Activated CD4-positive, alpha-beta T cell treated with anti-CD3 and anti-CD28 coated beads, Interleukin-2, amount 10 ng/mL, durations not matched to agents 7 days and 5 days (primary cell): ENCODE measurements at regions not wholly inside any gene's neighbourhood (a gene's known extent, or its start where the extent isn't known, plus 50 kb on each side); places are given as distances from the start of the nearest gene placed in this dataset.
"Not testable (repeated sequence)": the region's sequence is repeated elsewhere in the genome, so short reads cannot be mapped to it uniquely, and the experiment has no call there.

Experiments
- CTCF ChIA-PET: fragments of 350-600 bp; sonication (Branson Sonifier 250); formaldehyde crosslinking; loops from one replicate; lab custom pipeline; 2021; ENCODE audit warnings: antibody characterized with exemption; lab: Charles Lee
- POLR2A ChIA-PET: fragments of 350-600 bp; sonication (Branson Sonifier 250); formaldehyde crosslinking; loops from one replicate; lab custom pipeline; 2021; ENCODE audit warnings: antibody characterized with exemption; lab: Charles Lee
- DNase-seq: peaks from one replicate; pipeline ENCODE4 v3.0.0-alpha.2; 2020
- H3K27ac Mint-ChIP-seq: one replicate; pipeline ENCODE4 v1.8.0; 2021; ENCODE audit warnings: mild to moderate bottlenecking, moderate library complexity, mixed read lengths
- H3K27me3 Mint-ChIP-seq: one replicate; pipeline ENCODE4 v1.8.0; 2021; ENCODE audit warnings: mixed read lengths
- H3K36me3 Mint-ChIP-seq: one replicate; pipeline ENCODE4 v1.8.0; 2021; ENCODE audit warnings: low read depth, mixed read lengths
- H3K4me1 Mint-ChIP-seq: one replicate; pipeline ENCODE4 v1.8.0; 2021; ENCODE audit warnings: mixed read lengths
- H3K4me3 Mint-ChIP-seq: one replicate; pipeline ENCODE4 v1.8.0; 2021; ENCODE audit warnings: mild to moderate bottlenecking, moderate library complexity, mixed read lengths
- H3K9me3 Mint-ChIP-seq: one replicate; pipeline ENCODE4 v1.8.0; 2021; ENCODE audit warnings: mixed read lengths

DNA sequence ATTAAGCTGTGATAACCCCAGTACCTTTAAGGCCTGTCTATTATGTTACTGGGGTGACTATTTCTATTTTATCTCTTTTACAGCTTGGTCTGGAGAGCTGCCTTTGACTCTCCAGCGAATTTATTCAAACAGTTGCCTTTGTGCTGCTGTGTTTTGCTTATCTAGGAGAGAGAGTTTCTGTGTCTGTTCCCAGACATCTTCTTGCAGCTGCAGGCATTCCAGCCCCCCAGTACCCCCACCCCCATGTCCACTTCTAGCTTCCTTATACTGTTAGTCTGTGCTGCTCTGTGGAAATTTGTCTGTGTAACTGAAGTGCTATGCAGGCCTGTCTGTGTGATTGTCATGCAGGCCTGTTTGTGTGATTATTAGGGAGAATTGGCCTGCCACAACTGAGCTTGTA lies 713.7 kb upstream of the SEMA6D start:
- Mint-ChIP-seq H3K4me1 (no peaks in the 10 kb centered on the region), H3K27me3 (no peaks in the 10 kb centered on the region), H3K27ac (no peak overlapping the region), H3K9me3 (peaks cover 15% of the 10 kb centered on the region), H3K36me3 (no peaks in the 10 kb centered on the region), H3K4me3 (no peak overlapping the region)
- ChIA-PET CTCF (no interaction called here), POLR2A (no interaction called here)
- no peak for DNase-seq

DNA sequence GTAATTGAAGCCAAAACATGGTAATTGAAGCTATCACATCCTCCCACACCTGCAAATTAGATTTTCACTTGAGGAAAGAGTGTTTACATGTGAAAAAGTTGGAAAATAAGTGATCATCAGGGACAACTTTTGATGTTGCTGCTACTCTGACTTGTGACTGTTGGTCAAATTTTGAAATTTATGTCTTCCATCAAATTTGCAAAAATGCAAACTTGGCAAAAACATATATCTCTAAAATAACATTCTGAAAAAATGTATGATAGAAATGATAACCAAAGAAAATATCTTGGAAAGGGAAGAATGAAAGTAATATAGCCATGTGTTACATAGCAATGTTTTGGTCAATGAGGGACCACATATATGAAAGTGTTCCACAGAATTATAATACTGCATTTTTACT lies 703.9 kb upstream of the SEMA6D start:
- Mint-ChIP-seq H3K27me3 (no peaks in the 10 kb centered on the region), H3K36me3 (no peaks in the 10 kb centered on the region), H3K9me3 (peaks cover 13% of the 10 kb centered on the region), H3K4me3 (no peak overlapping the region), H3K27ac (no peak overlapping the region), H3K4me1 (no peaks in the 10 kb centered on the region)
- POLR2A ChIA-PET = no interaction called here
- no peak for DNase-seq
- CTCF ChIA-PET = no interaction called here

DNA sequence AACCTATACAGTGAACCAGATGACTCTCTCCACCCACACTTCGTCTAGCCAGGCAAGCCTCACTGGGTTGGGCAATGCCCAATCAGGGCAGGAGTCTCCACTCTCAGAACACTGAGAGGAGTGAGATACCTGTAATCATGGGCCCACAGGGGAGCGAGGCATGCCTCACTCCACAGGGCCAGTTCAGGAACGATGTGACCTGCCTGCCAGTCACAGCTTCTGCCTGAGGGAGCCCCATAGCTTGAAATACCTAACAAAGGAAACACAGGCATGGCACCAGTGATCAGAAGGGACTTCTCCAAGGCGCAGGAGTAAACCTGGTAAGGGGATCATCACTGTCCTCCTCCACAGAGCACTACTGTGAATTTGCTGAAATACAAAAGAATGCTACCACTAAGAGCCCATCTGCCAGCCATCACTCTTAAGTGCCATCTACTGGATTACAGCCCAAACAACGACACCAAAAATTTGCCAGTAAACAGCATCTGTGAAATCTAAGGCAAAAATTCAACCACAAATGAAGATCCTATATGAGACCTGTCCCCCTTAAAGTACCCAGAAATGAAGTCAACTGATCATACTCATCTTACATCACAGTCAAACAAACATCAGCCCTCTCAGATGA lies 689.9 kb upstream of the SEMA6D start:
- ChIA-PET CTCF (no interaction called here), POLR2A (no interaction called here)
- H3K36me3 Mint-ChIP-seq = no peaks in the 10 kb centered on the region
- no peaks in the 10 kb centered on the region for H3K4me1 Mint-ChIP-seq
- no peaks in the 10 kb centered on the region for H3K27me3 Mint-ChIP-seq
- H3K9me3 Mint-ChIP-seq = peaks cover 26% of the 10 kb centered on the region
- no peak for DNase-seq
- H3K4me3 Mint-ChIP-seq = no peak overlapping the region
- no peak overlapping the region for H3K27ac Mint-ChIP-seq

DNA sequence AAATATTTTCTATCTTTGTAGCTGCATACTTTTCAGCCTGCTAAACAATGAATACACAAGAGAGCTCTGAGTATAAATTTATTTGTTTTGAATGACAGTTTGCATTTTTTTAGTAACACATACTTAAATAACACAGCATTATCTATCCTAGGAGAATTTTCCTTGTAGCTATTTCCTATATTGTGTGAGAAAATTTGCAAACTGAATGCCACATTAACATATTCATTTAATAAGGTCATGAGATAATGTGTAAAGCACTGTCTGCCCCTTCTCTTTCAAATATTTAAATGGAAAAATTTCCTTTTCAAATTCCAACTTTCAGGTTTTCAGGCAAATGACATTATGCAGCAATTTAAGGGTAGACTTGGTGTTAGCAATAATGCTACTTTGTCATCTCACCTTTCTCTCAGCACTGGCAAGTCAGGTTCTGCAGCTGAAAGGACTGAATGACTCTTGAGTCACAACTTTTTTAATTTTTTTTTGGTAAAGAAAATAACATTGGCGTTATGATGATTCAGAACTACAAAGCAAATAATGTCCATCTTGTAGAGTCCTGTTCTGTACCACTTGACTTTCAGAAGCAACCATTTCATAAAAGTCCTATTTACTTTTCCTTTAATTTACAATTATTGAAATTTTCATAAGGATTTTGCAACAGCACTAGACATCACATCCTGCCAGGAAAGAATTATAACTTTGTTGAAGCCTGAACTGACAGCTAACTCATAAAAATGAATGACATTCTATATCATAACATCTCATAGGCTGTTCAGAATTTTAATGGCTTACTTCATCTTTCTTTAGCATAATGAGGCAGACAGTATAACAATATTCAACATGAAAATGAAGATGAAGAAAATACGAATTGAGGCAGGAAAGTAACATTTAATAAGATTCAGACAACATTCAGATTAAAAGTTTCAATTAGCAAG lies 681.6 kb upstream of the SEMA6D start:
- no peak for DNase-seq
- H3K27ac Mint-ChIP-seq = no peak overlapping the region
- CTCF ChIA-PET = no interaction called here
- POLR2A ChIA-PET = no interaction called here
- H3K4me3 Mint-ChIP-seq = no peak overlapping the region
- H3K27me3 Mint-ChIP-seq = no peaks in the 10 kb centered on the region
- peaks cover 5% of the 10 kb centered on the region for H3K9me3 Mint-ChIP-seq
- H3K36me3 Mint-ChIP-seq = no peaks in the 10 kb centered on the region
- H3K4me1 Mint-ChIP-seq = no peaks in the 10 kb centered on the region

DNA sequence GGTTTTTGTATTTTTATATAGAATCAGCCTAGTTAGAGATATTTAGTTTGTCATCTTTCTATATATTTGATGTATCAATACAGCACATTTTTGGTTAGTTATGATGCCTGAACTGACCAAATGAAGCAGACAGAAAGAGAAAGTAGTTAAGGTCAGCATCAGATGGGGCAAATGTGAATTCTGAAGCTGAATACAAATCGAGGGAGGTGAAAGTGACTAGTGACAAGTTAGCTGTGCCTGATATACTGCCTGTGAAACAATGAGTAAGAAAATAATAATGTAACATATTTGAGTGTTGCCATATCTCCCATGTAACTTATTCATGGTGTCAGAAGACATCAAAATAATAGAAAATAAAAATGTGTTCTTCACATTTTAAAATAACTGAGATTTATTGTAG lies 680.3 kb upstream of the SEMA6D start:
- no peaks in the 10 kb centered on the region for H3K27me3 Mint-ChIP-seq
- no peak overlapping the region for H3K4me3 Mint-ChIP-seq

DNA sequence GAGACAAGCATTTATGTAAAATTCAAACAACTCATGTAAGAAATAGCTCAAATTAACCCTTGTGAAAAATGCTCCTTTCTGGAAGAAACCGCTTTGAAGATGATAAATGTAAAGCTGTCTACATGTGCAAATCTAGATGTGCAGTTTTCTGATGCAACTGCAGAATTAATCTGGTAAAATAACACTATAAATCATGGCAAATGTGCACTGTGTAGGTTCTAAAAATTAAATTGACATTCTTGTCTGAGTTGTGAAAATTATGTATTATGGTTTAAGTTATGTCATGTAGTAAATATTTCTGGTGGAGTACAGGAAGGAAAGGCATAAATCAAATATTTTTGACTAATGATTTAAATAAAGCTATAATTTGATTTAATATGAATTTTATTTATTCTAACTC lies 678.1 kb upstream of the SEMA6D start:
- no peak for DNase-seq
- POLR2A ChIA-PET = no interaction called here
- H3K27me3 Mint-ChIP-seq = no peaks in the 10 kb centered on the region
- H3K27ac Mint-ChIP-seq = no peak overlapping the region
- CTCF ChIA-PET = no interaction called here
- H3K36me3 Mint-ChIP-seq = no peaks in the 10 kb centered on the region
- no peaks in the 10 kb centered on the region for H3K4me1 Mint-ChIP-seq
- no peaks in the 10 kb centered on the region for H3K9me3 Mint-ChIP-seq
- no peak overlapping the region for H3K4me3 Mint-ChIP-seq

More for the DNA sequence above, 680.3 kb upstream of the SEMA6D start:
- Mint-ChIP-seq H3K36me3 (no peaks in the 10 kb centered on the region), H3K9me3 (peaks cover 5% of the 10 kb centered on the region), H3K4me1 (no peaks in the 10 kb centered on the region), H3K27ac (no peak overlapping the region)
- CTCF ChIA-PET = no interaction called here
- POLR2A ChIA-PET = no interaction called here
- no peak for DNase-seq

DNA sequence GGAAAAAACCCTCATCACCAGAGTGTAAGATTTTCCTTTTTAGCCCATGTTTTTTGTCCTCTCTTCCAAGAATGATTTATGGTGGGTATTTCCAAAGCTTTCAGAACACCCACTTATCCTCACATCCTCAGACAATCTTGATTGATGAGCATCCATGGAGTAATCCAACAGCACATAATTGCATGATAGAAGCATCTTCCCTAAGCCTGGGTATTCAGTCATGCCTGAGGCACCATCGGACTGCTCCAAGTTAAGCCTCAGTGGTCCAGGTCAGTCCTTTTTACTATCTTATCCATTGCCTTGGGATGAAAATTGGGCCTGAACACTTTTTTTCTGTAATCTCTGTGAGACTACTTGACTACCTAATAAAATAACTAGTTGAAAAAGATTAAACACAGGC lies 676.0 kb upstream of the SEMA6D start:
- Mint-ChIP-seq H3K27ac (no peak overlapping the region), H3K4me1 (no peaks in the 10 kb centered on the region), H3K36me3 (no peaks in the 10 kb centered on the region), H3K27me3 (no peaks in the 10 kb centered on the region), H3K4me3 (no peak overlapping the region), H3K9me3 (peaks cover 5% of the 10 kb centered on the region)
- POLR2A ChIA-PET = no interaction called here
- CTCF ChIA-PET = no interaction called here
- no peak for DNase-seq

DNA sequence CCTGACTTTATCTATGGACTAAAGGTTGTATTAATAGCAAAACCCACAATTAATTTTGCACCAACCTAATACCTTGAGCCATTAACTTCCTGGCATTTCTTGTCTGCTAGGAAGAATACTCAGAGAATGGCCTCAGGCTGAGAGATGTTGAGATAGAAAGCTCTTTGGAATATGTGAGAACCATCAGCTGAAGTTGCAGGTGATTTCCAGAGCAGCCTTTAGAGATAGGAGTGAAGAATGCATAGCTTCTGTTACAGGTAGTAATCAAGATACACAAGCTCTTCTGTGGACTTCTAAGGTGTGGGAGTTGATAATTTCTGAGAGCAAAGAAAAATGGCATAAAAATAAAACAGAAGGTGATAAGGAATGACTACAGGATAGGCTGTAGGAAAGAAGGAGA lies 669.3 kb upstream of the SEMA6D start:
- H3K27ac Mint-ChIP-seq, H3K36me3 Mint-ChIP-seq, H3K4me1 Mint-ChIP-seq, DNase-seq, CTCF ChIA-PET, H3K9me3 Mint-ChIP-seq, H3K4me3 Mint-ChIP-seq, H3K27me3 Mint-ChIP-seq, POLR2A ChIA-PET: not testable (repeated sequence)

DNA sequence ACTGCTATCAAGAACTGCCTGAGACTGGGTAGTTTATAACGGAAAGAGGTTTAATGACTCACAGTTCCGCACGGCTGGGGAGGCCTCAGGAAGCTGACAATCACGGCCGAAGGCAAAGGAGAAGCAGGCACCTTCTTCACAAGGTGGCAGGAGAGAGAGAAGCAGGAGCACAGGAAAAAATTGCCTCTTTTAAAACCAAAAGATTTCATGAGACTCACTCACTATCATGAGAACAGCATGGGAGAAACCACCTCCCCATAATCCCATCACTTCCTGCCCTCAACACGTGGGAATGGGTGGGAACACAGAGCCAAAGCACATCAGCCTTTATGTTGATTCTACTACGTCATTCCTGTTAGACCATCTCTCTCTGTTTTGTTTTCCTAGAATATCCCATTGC lies 650.9 kb upstream of the SEMA6D start:
- Mint-ChIP-seq H3K27ac (no peak overlapping the region), H3K36me3 (no peaks in the 10 kb centered on the region), H3K4me3 (no peak overlapping the region), H3K4me1 (no peaks in the 10 kb centered on the region), H3K9me3 (no peaks in the 10 kb centered on the region), H3K27me3 (no peaks in the 10 kb centered on the region)
- no peak for DNase-seq
- CTCF ChIA-PET = no interaction called here
- POLR2A ChIA-PET = no interaction called here

DNA sequence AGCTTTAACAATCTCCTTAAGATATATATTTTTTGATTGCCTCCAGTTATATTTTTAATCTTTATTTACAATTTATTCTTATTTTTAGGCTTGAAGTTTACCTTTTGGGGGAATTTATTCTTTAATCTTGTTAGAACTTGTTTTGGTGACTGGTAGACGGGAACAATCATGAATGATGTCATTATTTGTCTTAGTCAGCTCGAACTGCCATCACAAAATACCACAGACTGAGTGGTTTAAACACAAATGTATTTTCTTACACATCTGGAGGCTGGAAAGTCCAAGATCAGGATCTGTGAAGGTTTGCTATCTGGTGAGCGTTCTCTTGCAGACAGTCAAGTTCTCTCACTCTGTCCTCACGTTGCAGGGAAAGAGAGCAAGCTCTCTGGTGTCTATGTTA lies 639.5 kb upstream of the SEMA6D start:
- POLR2A ChIA-PET, CTCF ChIA-PET, H3K9me3 Mint-ChIP-seq, H3K4me1 Mint-ChIP-seq, H3K4me3 Mint-ChIP-seq, H3K27ac Mint-ChIP-seq, H3K36me3 Mint-ChIP-seq, H3K27me3 Mint-ChIP-seq, DNase-seq: not testable (repeated sequence)

DNA sequence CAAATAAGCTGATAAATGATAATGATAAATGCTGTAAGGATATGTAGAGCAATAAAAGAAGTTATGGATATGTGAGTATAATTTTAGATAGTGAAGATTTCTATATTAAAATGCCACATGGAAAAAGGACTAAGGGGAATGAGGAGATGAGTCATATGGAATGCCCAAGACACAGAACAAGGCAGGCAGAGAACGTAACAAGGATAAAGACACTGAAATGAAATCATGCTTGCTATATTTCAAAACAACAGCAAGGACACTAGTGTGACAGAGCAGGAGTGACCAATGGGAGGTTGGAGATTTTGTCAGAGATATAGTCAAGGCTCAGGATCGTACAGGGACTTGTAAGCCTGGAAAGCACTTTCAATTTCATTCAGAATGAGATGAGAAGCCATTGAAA lies 621.5 kb upstream of the SEMA6D start:
- Mint-ChIP-seq H3K4me3 (no peak overlapping the region), H3K9me3 (peaks cover 4% of the 10 kb centered on the region), H3K27ac (no peak overlapping the region), H3K4me1 (no peaks in the 10 kb centered on the region), H3K27me3 (no peaks in the 10 kb centered on the region), H3K36me3 (no peaks in the 10 kb centered on the region)
- no peak for DNase-seq
- ChIA-PET POLR2A (no interaction called here), CTCF (no interaction called here)

DNA sequence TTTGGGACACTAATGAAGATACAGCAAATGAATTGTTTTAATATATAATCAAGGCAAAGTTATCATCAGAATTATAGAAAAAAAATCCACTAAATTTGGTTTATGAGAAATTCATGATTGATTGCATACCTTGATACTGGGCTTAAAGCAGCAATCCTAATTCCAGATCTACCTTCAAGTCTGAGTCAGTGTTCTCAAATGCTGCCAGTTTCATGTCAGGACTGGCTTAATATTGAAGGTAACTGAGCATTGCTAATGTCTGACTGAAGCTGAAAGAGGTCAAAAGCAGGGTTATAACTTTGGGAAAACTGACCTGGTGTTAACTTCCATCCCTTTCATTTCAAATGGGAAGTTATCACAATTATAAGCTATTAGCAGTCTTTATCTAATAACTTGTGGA lies 618.8 kb upstream of the SEMA6D start:
- H3K36me3 Mint-ChIP-seq, POLR2A ChIA-PET, H3K9me3 Mint-ChIP-seq, H3K27ac Mint-ChIP-seq, H3K4me1 Mint-ChIP-seq, H3K4me3 Mint-ChIP-seq, DNase-seq, H3K27me3 Mint-ChIP-seq, CTCF ChIA-PET: not testable (repeated sequence)

DNA sequence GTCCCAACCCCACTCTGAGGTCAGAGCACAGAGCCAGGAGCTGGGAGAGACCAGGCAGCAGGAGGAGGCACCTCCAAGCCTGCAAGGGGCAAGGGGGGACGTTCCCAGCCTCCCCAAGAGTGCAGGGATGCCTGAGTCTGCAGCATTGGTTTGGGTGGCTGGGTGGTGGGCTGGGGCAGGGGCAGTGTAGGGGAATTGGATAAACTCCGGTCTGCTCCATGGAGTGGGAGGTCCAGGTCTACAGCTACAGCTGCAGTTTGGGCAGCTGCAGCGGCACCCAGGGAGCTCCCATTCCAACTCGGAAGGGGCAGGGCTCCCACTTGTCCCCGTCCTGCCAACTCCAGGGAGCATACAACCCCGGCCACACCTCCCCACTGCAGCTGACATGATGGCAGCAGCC lies 617.5 kb upstream of the SEMA6D start:
- H3K4me1 Mint-ChIP-seq, H3K9me3 Mint-ChIP-seq, H3K36me3 Mint-ChIP-seq, POLR2A ChIA-PET, H3K27ac Mint-ChIP-seq, H3K27me3 Mint-ChIP-seq, H3K4me3 Mint-ChIP-seq, CTCF ChIA-PET, DNase-seq: not testable (repeated sequence)

DNA sequence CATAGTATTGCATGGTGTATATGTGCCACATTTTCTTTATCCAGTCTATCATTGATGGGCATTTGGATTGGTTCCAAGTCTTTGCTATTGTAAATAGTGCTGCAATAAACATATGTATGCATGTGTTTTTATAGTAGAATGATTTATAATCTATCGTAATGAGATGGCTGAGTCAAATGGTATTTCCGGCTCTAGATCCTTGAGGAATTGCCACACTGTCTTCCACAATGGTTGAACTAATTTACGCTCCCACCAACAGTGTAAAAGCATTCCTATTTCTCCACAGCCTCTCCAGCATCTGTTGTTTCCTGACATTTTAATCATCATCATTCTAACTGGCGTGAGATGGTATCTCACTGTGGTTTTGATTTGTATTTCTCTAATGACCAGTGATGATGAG lies 608.5 kb upstream of the SEMA6D start:
- H3K27ac Mint-ChIP-seq, CTCF ChIA-PET, H3K27me3 Mint-ChIP-seq, H3K36me3 Mint-ChIP-seq, DNase-seq, H3K9me3 Mint-ChIP-seq, H3K4me3 Mint-ChIP-seq, POLR2A ChIA-PET, H3K4me1 Mint-ChIP-seq: not testable (repeated sequence)
